Psoas muscle (tissue), 7 donors: ENCODE measurements at regions not wholly inside any gene's neighbourhood (a gene's known extent, or its start where the extent isn't known, plus 50 kb on each side); places are given as distances from the start of the nearest gene placed in this dataset.
"Not testable (repeated sequence)": the region's sequence is repeated elsewhere in the genome, so short reads cannot be mapped to it uniquely, and the experiment has no call there.

Experiments used
- ATAC-seq, 4 donors: fragments of 200-7000 bp; cut with Tn5 transposase; one replicate each; pipeline ENCODE4 v1.9.1; 2020; ENCODE audit warnings: moderate library complexity in 3 of 4, mild to moderate bottlenecking in 2 of 4
- DNase-seq, 2 donors: peaks; one replicate each; pipeline ENCODE4 v3.0.0-alpha.2; 2020
- H3K27ac ChIP-seq: fragments of 200-600 bp; one replicate; pipeline ENCODE4 v1.8.0; 2022
- H3K27me3 ChIP-seq, 3 donors: fragments of 200-600 bp in 1 of 3; one replicate each; pipeline versions ENCODE4 v1.6.1 to v1.8.0; 2013 to 2022; ENCODE audit warnings: low read length in 2 of 3, mild to moderate bottlenecking in 2 of 3, moderate library complexity in 1 of 3; ENCODE audit not compliant: insufficient read depth in 3 of 3
- H3K36me3 ChIP-seq, 2 donors: fragments of 200-600 bp in 1 of 2; one replicate each; pipeline versions ENCODE4 v1.6.1 to v1.8.0; 2013 to 2022; ENCODE audit warnings: low read depth in 1 of 2, mild to moderate bottlenecking in 1 of 2, moderate library complexity in 1 of 2; ENCODE audit not compliant: insufficient read depth in 1 of 2
- H3K4me1 ChIP-seq: fragments of 200-600 bp; one replicate; pipeline ENCODE4 v1.8.0; 2022
- H3K4me3 ChIP-seq: fragments of 200-600 bp; one replicate; pipeline ENCODE4 v1.8.0; 2022; ENCODE audit warnings: mild to moderate bottlenecking
- H3K9me3 ChIP-seq: fragments of 200-600 bp; one replicate; pipeline ENCODE4 v1.8.0; 2022
- WGBS, 3 donors: extraction: QIAGEN DNeasy Blood & Tissue Kit; methylation state at CpG; one replicate each; pipeline versions ENCODE4 v1.1.6 to v1.1.7; 2013; 5-methylcytosine and 5-hydroxymethylcytosine counted together
- intact Hi-C, 2 donors: fragments of 100-400 bp; cut with DNase I; formaldehyde crosslinking; loops; one replicate each; pipeline versions ENCODE4 v1.11.0 to v1.14.2; 2022
- TF ChIP-seq, protein P1 (sequence below): fragments of 200-600 bp; IDR thresholded peaks from one replicate; pipeline ENCODE4 v1.8.0; 2022; ENCODE audit warnings: antibody characterized with exemption
- donor health status: healthy with polysubstance abuse.
- donor health status: DM: no; HTN: no; CAD: no; lungs with moderate emphysema.
- donor health status: Bipolar disorder and iron deficiency.
- donor health status: healthy.
- donor health status: DM: yes; HTN: yes; CAD: no.
- donor health status: DM: no; HTN: no; CAD: no.
- donor health status: DM: yes; HTN: yes; CAD: no.

GRCh38 chr5:38678076-38678475, 121.6 kb upstream of the LIFR start:
- Histone ChIP-seq H3K27ac (no peak overlapping the region), H3K4me1 (no peaks in the 10 kb centered on the region), H3K36me3 (no peaks in the 10 kb centered on the region), H3K27me3 (no peaks in the 10 kb centered on the region), H3K4me3 (no peak overlapping the region), H3K9me3 (no peaks in the 10 kb centered on the region)
- TF ChIP-seq, protein P1, sequence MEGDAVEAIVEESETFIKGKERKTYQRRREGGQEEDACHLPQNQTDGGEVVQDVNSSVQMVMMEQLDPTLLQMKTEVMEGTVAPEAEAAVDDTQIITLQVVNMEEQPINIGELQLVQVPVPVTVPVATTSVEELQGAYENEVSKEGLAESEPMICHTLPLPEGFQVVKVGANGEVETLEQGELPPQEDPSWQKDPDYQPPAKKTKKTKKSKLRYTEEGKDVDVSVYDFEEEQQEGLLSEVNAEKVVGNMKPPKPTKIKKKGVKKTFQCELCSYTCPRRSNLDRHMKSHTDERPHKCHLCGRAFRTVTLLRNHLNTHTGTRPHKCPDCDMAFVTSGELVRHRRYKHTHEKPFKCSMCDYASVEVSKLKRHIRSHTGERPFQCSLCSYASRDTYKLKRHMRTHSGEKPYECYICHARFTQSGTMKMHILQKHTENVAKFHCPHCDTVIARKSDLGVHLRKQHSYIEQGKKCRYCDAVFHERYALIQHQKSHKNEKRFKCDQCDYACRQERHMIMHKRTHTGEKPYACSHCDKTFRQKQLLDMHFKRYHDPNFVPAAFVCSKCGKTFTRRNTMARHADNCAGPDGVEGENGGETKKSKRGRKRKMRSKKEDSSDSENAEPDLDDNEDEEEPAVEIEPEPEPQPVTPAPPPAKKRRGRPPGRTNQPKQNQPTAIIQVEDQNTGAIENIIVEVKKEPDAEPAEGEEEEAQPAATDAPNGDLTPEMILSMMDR = no peak
- ATAC-seq = no peak
- no peak for DNase-seq
- intact Hi-C loops = no loop called here
- 87 to 94% (median 88%) methylated on average over 1 of the region's 1 CpG for whole genome bisulfite sequencing, 3 donors

GRCh38 chr5:38678697-38679096, 122.3 kb upstream of the LIFR start:
- H3K27me3 ChIP-seq, ATAC-seq, DNase-seq, H3K27ac ChIP-seq, H3K4me3 ChIP-seq, H3K36me3 ChIP-seq, intact Hi-C loops, H3K4me1 ChIP-seq, H3K9me3 ChIP-seq: not testable (repeated sequence)
- 87 to 97% (median 88%) methylated on average over 7 of the region's 7 CpGs for WGBS, 3 donors

- intact Hi-C loops = no loop called here
- no peaks in the 10 kb centered on the region for H3K36me3 ChIP-seq
- no peak overlapping the region for H3K4me3 ChIP-seq
- no peaks in the 10 kb centered on the region for H3K9me3 ChIP-seq
- H3K27ac ChIP-seq = no peak overlapping the region
- DNase-seq (no peak), ATAC-seq (no peak)
- H3K27me3 ChIP-seq = no peaks in the 10 kb centered on the region
- TF ChIP-seq, protein P1 = no peak
- 77 to 85% (median 79%) methylated on average over 5 of the region's 5 CpGs for WGBS, 3 donors
- no peaks in the 10 kb centered on the region for H3K4me1 ChIP-seq
These were observed 123.8 kb upstream of the LIFR start for GRCh38 chr5:38680094-38680825.

DNA sequence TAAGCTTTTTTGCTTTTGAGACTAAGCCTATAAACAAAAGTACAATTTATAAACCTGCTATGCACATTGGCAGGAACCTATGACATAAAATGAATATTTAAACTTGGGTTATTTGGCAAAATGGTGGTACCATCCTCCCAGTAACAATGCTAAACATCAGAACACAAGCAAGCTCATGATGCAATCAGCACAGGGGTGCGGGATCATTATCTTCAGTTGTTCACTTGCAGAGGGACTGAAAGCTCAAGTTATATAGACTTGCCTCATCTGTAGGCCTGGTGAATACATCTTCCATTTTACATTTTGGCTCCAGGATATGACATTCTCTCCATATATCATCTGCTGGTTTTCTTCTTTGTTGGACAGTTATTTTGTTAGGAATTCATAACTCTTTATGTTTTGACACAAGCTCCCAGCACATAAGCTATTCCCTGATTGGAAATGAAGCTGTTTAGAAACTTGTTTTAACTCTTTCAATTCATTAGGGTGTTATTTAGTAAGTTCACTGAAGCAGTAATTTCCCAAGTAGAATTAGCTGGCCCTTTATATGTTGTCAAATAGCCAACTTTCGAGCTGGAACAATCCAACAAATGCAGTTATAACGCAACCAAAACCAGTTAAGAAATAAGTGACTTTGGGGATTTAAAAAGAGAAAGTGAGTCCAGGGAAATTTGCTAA, 124.7 kb upstream of the LIFR start:
- no peak for ATAC-seq

DNA sequence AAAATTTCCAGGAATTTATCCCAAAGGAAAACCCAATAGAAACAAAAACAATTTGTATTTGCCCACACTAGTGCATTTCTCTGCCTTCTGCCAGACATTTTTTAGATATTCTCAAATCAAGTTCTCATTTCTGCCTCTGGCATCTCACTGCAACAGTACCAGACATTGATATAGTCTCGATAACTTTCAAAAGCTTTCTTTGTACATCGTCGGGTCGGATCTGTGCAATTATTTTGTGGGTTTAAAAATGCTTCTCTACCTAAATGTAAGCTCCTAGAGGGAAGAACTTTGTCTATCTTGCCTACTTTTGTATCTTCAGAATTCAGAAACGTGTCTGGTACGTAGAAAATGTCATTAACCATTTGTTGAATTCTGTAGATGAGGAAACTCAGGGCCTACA, 125.5 kb upstream of the LIFR start:
- no peak for DNase-seq
- H3K4me1 ChIP-seq = no peaks in the 10 kb centered on the region
- TF ChIP-seq, protein P1 = no peak
- intact Hi-C loops = no loop called here
- no peaks in the 10 kb centered on the region for H3K9me3 ChIP-seq
- no peak overlapping the region for H3K4me3 ChIP-seq
- 65 to 76% (median 71%) methylated on average over 6 of the region's 6 CpGs for WGBS, 3 donors
- H3K27ac ChIP-seq = no peak overlapping the region
- no peaks in the 10 kb centered on the region for H3K27me3 ChIP-seq
- H3K36me3 ChIP-seq = no peaks in the 10 kb centered on the region
- no peak for ATAC-seq

More for the DNA sequence above, 124.7 kb upstream of the LIFR start:
- TF ChIP-seq, protein P1 = no peak
- WGBS, 3 donors = 63 to 66% (median 64%) methylated on average over 3 of the region's 3 CpGs
- Histone ChIP-seq H3K27me3 (no peaks in the 10 kb centered on the region), H3K4me1 (no peaks in the 10 kb centered on the region), H3K9me3 (no peaks in the 10 kb centered on the region), H3K27ac (no peak overlapping the region), H3K36me3 (no peaks in the 10 kb centered on the region), H3K4me3 (no peak overlapping the region)
- intact Hi-C loops = no loop called here
- no peak for DNase-seq
